ENCODE measurements at regions not wholly inside any gene's neighbourhood (a gene's known extent, or its start where the extent isn't known, plus 50 kb on each side); places are given as distances from the start of the nearest gene placed in this dataset.

DNA sequence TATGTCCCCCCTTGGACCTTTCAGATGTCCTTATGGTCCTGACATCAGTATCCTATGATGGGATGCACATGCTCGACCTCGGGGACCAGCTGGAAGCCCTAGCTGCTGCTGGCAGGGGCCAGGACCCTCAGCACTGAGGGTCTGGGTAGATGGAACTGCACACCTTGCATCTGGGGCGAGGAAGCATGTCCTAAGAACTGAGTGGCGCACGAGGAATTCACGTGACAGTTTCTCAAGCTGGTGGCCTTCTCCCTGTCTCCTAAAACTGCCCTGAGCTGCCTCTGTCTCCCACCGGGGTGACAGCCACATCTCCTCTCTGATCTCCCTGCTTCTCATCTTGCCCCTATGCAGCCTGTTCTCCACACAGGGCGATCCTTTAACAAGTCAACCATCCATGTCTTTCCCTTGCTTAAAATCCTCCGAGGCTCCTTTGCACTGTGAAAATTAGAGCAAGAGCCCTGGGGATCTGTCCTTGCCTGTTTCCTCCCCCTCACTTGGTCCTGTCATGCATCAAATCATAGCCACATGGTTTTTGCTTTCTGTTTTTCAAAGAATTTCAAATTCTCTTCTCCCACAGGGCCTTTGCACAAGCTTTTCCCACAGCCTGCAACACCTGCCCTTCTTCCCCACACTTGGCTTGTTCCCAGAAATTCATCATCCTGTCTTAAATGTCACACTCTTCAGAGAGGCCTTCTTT, 107.7 kb downstream of the CDH26 start:
- TF ChIP-seq CTCF (IDR thresholded peaks at IDR 0.05) (no peak), POLR2A (IDR thresholded peaks at IDR 0.05) (no peak)

Measured in uterus (tissue), 2 donors.